ENCODE measurements at regions not wholly inside any gene's neighbourhood (a gene's known extent, or its start where the extent isn't known, plus 50 kb on each side); places are given as distances from the start of the nearest gene placed in this dataset.

DNA sequence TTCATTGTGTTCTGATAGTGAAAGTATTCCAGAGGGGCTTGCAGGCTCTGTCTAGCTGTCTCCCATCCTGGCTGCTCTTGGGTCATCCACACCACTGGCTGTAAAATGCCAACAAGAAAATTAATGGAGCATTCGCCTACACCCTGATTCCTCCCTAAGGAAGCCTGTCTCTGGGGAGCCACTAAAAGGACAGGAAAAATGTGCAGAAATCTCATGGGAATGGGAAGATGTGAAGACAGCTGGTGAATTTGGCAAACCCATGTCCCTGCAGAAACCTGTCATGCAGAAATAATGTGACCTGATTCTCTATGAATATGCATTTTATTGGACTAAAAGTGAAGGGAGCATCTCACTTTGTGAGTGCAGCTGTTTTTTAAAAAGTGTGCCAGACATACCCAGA, 265.6 kb downstream of the TUSC1 start:
- H3K4me1 ChIP-seq (ENCODE audit: insufficient read depth, low read length), result no peaks in the 10 kb centered on the region
- in situ Hi-C loops (cut with HindIII; ENCODE audit: extremely low pct_ligation_motif_present, low pct_unique_long_range_greater_than_20kb) (no loop called here), intact Hi-C loops (cut with micrococcal nuclease; ENCODE audit: unreplicated experiment) (no loop called here)
- no peak for ATAC-seq
- H3K27ac ChIP-seq (ENCODE audit: extremely low read length, insufficient read depth, low read length), result no peak overlapping the region
- H3K9ac ChIP-seq (ENCODE audit: insufficient read depth, low read depth, low read length), result no peak overlapping the region
- H3K4me3 ChIP-seq (replicated peaks in 1 of 3; ENCODE audit: insufficient read depth in 1 of 3, low read depth in 2 of 3, low read length in 3 of 3), result no peak overlapping the region
- no peak for DNase-seq (ENCODE audit: low spot score)
- H3K36me3 ChIP-seq (replicated peaks in 1 of 2; ENCODE audit: control insufficient read depth in 1 of 2, insufficient read depth in 2 of 2, low read length in 2 of 2), result no peaks in the 10 kb centered on the region
- 11% methylated on average over 1 of the region's 1 CpG for WGBS (ENCODE audit: low lambda C conversion rate)
- H4K20me1 ChIP-seq (ENCODE audit: insufficient read depth, low read length), result no peaks in the 10 kb centered on the region
- H3K27me3 ChIP-seq (ENCODE audit: control insufficient read depth in 1 of 2, insufficient read depth in 2 of 2, low read length in 2 of 2), result no peaks in the 10 kb centered on the region
- TF ChIP-seq MBD4 (IDR thresholded peaks at IDR 0.05; ENCODE audit: borderline replicate concordance, low read length), result no peak
- TF ChIP-seq NPAS2 (CRISPR knock-in tag; IDR thresholded peaks at IDR 0.05; ENCODE audit: borderline replicate concordance), result no peak
- TF ChIP-seq GTF2F1 (IDR thresholded peaks at IDR 0.05; ENCODE audit: low read length), result no peak
- no peak for TF ChIP-seq ZFP82 (CRISPR knock-in tag; IDR thresholded peaks at IDR 0.05; ENCODE audit: borderline replicate concordance)
- TF ChIP-seq ZNF33A (CRISPR knock-in tag; IDR thresholded peaks at IDR 0.05; ENCODE audit: borderline replicate concordance), result no peak
- TF ChIP-seq ZNF652 (CRISPR knock-in tag; IDR thresholded peaks at IDR 0.05; ENCODE audit: borderline replicate concordance, low read depth), result no peak
- TF ChIP-seq, protein P1, sequence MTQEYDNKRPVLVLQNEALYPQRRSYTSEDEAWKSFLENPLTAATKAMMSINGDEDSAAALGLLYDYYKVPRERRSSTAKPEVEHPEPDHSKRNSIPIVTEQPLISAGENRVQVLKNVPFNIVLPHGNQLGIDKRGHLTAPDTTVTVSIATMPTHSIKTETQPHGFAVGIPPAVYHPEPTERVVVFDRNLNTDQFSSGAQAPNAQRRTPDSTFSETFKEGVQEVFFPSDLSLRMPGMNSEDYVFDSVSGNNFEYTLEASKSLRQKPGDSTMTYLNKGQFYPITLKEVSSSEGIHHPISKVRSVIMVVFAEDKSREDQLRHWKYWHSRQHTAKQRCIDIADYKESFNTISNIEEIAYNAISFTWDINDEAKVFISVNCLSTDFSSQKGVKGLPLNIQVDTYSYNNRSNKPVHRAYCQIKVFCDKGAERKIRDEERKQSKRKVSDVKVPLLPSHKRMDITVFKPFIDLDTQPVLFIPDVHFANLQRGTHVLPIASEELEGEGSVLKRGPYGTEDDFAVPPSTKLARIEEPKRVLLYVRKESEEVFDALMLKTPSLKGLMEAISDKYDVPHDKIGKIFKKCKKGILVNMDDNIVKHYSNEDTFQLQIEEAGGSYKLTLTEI (CRISPR knock-in tag; conservative IDR thresholded peaks at IDR 0.05), result no peak
- TF ChIP-seq, protein P2, sequence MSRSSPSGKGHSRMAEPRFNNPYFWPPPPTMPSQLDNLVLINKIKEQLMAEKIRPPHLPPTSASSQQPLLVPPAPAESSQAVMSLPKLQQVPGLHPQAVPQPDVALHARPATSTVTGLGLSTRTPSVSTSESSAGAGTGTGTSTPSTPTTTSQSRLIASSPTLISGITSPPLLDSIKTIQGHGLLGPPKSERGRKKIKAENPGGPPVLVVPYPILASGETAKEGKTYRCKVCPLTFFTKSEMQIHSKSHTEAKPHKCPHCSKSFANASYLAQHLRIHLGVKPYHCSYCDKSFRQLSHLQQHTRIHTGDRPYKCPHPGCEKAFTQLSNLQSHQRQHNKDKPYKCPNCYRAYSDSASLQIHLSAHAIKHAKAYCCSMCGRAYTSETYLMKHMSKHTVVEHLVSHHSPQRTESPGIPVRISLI (CRISPR knock-in tag; IDR thresholded peaks at IDR 0.05; ENCODE audit: borderline replicate concordance), result no peak
- TF ChIP-seq SRSF9 (IDR thresholded peaks at IDR 0.05; ENCODE audit: borderline replicate concordance, insufficient read depth, low read depth, low read length, poor library complexity, severe bottlenecking), result no peak
- TF ChIP-seq, protein P3, sequence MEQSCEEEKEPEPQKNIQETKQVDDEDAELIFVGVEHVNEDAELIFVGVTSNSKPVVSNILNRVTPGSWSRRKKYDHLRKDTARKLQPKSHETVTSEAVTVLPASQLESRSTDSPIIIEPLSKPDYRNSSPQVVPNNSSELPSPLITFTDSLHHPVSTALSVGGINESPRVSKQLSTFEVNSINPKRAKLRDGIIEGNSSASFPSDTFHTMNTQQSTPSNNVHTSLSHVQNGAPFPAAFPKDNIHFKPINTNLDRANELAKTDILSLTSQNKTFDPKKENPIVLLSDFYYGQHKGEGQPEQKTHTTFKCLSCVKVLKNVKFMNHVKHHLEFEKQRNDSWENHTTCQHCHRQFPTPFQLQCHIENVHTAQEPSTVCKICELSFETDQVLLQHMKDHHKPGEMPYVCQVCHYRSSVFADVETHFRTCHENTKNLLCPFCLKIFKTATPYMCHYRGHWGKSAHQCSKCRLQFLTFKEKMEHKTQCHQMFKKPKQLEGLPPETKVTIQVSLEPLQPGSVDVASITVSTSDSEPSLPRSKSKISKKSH (CRISPR knock-in tag; IDR thresholded peaks at IDR 0.05; ENCODE audit: borderline replicate concordance), result no peak
- no peak for TF ChIP-seq ZNF816 (CRISPR knock-in tag; IDR thresholded peaks at IDR 0.05; ENCODE audit: borderline replicate concordance)
- TF ChIP-seq HOXA5 (CRISPR knock-in tag; IDR thresholded peaks at IDR 0.05), result no peak
- no peak for TF ChIP-seq SAFB2 (CRISPR knock-in tag; IDR thresholded peaks at IDR 0.05; ENCODE audit: borderline replicate concordance, low read depth)
- TF ChIP-seq ZBTB38 (CRISPR knock-in tag; IDR thresholded peaks at IDR 0.05), result no peak
- no peak for TF ChIP-seq JUND (CRISPR knock-in tag; IDR thresholded peaks at IDR 0.05)
- TF ChIP-seq MTA3 (CRISPR knock-in tag; IDR thresholded peaks at IDR 0.05), result no peak
- no peak for TF ChIP-seq TFAP4 (IDR thresholded peaks at IDR 0.05; ENCODE audit: borderline replicate concordance, low read depth)
- no peaks in the 10 kb centered on the region for H3K79me2 ChIP-seq (ENCODE audit: insufficient read depth, low read length)
- FAIRE-seq, result no peak
- H2AFZ ChIP-seq (ENCODE audit: low read length), result no peak overlapping the region
- H3K9me3 ChIP-seq (ENCODE audit: low read length), result peaks cover 48% of the 10 kb centered on the region
- BruUV-seq (replicated peaks), result no TSS peak
- POLR2A ChIA-PET, result no interaction called here
- CTCF ChIA-PET (ENCODE audit: low intra/inter-chr PET ratio, low total read pairs), result no interaction called here
- no peak overlapping the region for H3K4me2 ChIP-seq (ENCODE audit: low read depth, low read length)

All from HepG2 (cell line).